Kidney (tissue), 13 donors: ENCODE measurements at regions not wholly inside any gene's neighbourhood (a gene's known extent, or its start where the extent isn't known, plus 50 kb on each side); places are given as distances from the start of the nearest gene placed in this dataset.

Source experiments
- DNase-seq, 5 donors: peaks; one replicate each; pipeline ENCODE4 v3.0.0-alpha.2; 2013 to 2020
- FAIRE-seq: peaks from 2 replicates; lab custom pipeline; 2012; peaks lifted over from hg19 to GRCh38; lab: Jason Lieb, UNC
- H3K27ac ChIP-seq, 2 donors: one replicate each; pipeline ENCODE4 v1.7.0; 2013; ENCODE audit warnings: low read depth in 2 of 2, low read length in 2 of 2, inconsistent platforms in 1 of 2
- H3K27me3 ChIP-seq: one replicate; pipeline ENCODE4 v1.7.1; 2013; ENCODE audit warnings: low read length, inconsistent platforms; ENCODE audit not compliant: control insufficient read depth, insufficient read depth
- H3K36me3 ChIP-seq, 3 donors: one replicate each; pipeline versions ENCODE4 v1.7.0 to v1.7.1; 2013; ENCODE audit warnings: low read length in 3 of 3, control low read depth in 1 of 3, inconsistent platforms in 1 of 3; ENCODE audit not compliant: insufficient read depth in 3 of 3, control insufficient read depth in 2 of 3
- H3K4me1 ChIP-seq, 3 donors: one replicate each; pipeline versions ENCODE4 v1.7.0 to v1.7.1; 2013; ENCODE audit warnings: low read length in 3 of 3, inconsistent platforms in 1 of 3, low read depth in 1 of 3; ENCODE audit not compliant: control insufficient read depth in 2 of 3, insufficient read depth in 2 of 3
- H3K4me3 ChIP-seq, 3 donors: one replicate each; pipeline versions ENCODE4 v1.7.0 to v1.8.1; 2013; ENCODE audit warnings: low read length in 3 of 3, control low read depth in 1 of 3, inconsistent platforms in 1 of 3
- H3K9ac ChIP-seq, 3 donors: one replicate each; pipeline versions ENCODE4 v1.7.0 to v1.7.1; 2013; ENCODE audit warnings: low read length in 3 of 3, control low read depth in 1 of 3, inconsistent platforms in 1 of 3
- H3K9me3 ChIP-seq, 3 donors: one replicate each; pipeline versions ENCODE4 v1.7.0 to v1.7.1; 2013; ENCODE audit warnings: low read length in 3 of 3, control low read depth in 1 of 3, inconsistent platforms in 1 of 3; ENCODE audit not compliant: control insufficient read depth in 2 of 3, insufficient read depth in 1 of 3
- CTCF ChIP-seq: IDR thresholded peaks from 3 replicates; pipeline ENCODE4 v1.5.1; 2012; ENCODE audit warnings: mild to moderate bottlenecking, moderate library complexity, borderline replicate concordance; ENCODE audit not compliant: insufficient read depth; ENCODE audit errors: extremely low read depth
- intact Hi-C: fragments of 100-400 bp; cut with DNase I; formaldehyde crosslinking; loops from one replicate; pipeline ENCODE4 v1.11.1; 2022
- donor health status: control.
- donor health status: control.
- donor health status: control.
- donor health status: control.
- donor health status: control.
- donor health status: DM: yes; HTN: yes; CAD: no.
- donor health status: Normal renal cell carcinoma (clear cell type).

DNA sequence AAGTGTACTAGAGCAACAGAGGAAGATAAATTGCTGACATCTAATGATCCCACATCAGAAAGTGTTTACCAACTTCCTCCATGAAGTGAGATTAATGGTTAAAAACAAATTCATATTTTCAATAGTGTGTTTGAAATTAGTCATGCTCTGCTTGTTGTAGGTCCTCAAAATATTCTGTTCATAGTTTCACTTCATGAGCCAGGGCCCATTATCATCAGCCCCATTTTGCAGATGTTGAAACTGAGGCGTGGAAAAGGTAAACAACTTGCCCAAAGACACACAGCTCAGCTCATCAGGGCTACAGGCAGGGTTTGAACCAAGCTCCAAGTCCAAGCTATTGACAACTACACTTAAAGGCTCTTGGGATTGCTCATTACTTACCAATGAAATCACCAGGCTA is 103.5 kb upstream of the PPARGC1A start:
- no peak for TF ChIP-seq CTCF
- Histone ChIP-seq H3K4me1 (no peaks in the 10 kb centered on the region), H3K27me3 (no peaks in the 10 kb centered on the region), H3K27ac (no peak overlapping the region), H3K36me3 (no peaks in the 10 kb centered on the region), H3K4me3 (no peak overlapping the region), H3K9me3 (no peaks in the 10 kb centered on the region), H3K9ac (no peak overlapping the region)
- FAIRE-seq (no peak), DNase-seq (no peak)
- intact Hi-C loops: no loop called here

GRCh38 chr4:23991444-23991843 is 101.6 kb upstream of the PPARGC1A start:
- no peaks in the 10 kb centered on the region for H3K27me3 ChIP-seq
- no peak overlapping the region for H3K4me3 ChIP-seq
- H3K27ac ChIP-seq: no peak overlapping the region
- no peaks in the 10 kb centered on the region for H3K36me3 ChIP-seq
- DNase-seq: no peak
- intact Hi-C loops: no loop called here
- FAIRE-seq: no peak
- H3K9ac ChIP-seq: no peak overlapping the region
- TF ChIP-seq CTCF: no peak
- no peaks in the 10 kb centered on the region for H3K4me1 ChIP-seq
- no peaks in the 10 kb centered on the region for H3K9me3 ChIP-seq

DNA sequence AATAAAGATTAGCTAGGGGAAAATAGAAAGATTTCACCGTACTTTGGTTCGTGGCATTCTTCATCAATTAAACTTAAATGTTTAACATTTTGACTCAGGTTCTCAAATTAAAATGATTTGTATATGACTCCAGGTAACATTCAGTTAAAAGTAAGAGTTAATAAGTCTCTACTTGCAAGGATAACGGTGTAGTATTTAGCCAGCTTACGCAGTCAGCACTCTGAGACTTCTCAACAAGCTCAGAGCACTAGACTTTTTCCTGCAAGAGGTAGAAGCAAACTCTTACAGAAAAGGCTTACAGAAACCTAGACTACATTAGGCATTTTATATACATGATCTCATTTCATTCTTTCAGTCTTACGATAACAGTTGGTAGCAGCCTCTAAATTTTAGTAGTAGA is 96.4 kb upstream of the PPARGC1A start:
- Histone ChIP-seq H3K36me3 (no peaks in the 10 kb centered on the region), H3K27me3 (no peaks in the 10 kb centered on the region), H3K27ac (no peak overlapping the region), H3K9me3 (no peaks in the 10 kb centered on the region), H3K4me1 (no peaks in the 10 kb centered on the region), H3K4me3 (no peak overlapping the region), H3K9ac (no peak overlapping the region)
- DNase-seq (no peak), FAIRE-seq (no peak)
- intact Hi-C loops: no loop called here
- TF ChIP-seq CTCF: no peak

DNA sequence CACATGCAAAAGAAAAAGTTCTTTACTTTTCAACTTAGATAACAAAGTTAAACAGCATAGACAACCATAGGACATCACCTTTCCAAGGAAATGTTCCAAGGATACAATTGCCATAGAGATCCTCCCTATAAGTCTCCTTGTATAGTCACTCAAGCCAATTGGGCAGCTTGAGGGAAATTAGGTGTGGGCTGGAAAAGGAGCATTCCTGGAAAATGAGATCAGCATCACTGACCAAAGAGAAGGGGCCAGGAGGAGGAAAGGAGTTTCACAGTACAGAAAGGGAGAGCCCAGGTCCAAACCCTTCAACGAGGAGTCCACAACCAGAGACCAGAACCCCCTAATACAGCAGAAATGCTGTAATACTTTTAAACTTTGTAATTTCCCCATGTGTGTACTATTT is 91.5 kb upstream of the PPARGC1A start:
- no peak overlapping the region for H3K27ac ChIP-seq
- no peaks in the 10 kb centered on the region for H3K36me3 ChIP-seq
- DNase-seq (peak in 1 of 5 donors; percentile 26), FAIRE-seq (no peak)
- H3K4me1 ChIP-seq: no peaks in the 10 kb centered on the region
- intact Hi-C loops: no loop called here
- H3K9me3 ChIP-seq: no peaks in the 10 kb centered on the region
- H3K9ac ChIP-seq: no peak overlapping the region
- TF ChIP-seq CTCF: no peak
- H3K27me3 ChIP-seq: no peaks in the 10 kb centered on the region
- H3K4me3 ChIP-seq: no peak overlapping the region
